Choroid plexus epithelial cell (primary cell): ENCODE measurements at regions not wholly inside any gene's neighbourhood (a gene's known extent, or its start where the extent isn't known, plus 50 kb on each side); places are given as distances from the start of the nearest gene placed in this dataset.

Source experiments
- DNase-seq: peaks from one replicate; pipeline ENCODE4 v3.0.0-alpha.2; 2010; ENCODE audit warnings: low read depth
- H3K4me3 ChIP-seq: 2 replicates; pipeline ENCODE4 v1.5.1; 2011; ENCODE audit warnings: low read depth, mild to moderate bottlenecking, control low read depth, low read length, moderate library complexity
- TF ChIP-seq, protein P1 (sequence below): conservative IDR thresholded peaks from 2 replicates; pipeline ENCODE4 v1.5.1; 2011; ENCODE audit warnings: low read depth, mild to moderate bottlenecking, control low read depth, inconsistent platforms, low read length, moderate library complexity

DNA sequence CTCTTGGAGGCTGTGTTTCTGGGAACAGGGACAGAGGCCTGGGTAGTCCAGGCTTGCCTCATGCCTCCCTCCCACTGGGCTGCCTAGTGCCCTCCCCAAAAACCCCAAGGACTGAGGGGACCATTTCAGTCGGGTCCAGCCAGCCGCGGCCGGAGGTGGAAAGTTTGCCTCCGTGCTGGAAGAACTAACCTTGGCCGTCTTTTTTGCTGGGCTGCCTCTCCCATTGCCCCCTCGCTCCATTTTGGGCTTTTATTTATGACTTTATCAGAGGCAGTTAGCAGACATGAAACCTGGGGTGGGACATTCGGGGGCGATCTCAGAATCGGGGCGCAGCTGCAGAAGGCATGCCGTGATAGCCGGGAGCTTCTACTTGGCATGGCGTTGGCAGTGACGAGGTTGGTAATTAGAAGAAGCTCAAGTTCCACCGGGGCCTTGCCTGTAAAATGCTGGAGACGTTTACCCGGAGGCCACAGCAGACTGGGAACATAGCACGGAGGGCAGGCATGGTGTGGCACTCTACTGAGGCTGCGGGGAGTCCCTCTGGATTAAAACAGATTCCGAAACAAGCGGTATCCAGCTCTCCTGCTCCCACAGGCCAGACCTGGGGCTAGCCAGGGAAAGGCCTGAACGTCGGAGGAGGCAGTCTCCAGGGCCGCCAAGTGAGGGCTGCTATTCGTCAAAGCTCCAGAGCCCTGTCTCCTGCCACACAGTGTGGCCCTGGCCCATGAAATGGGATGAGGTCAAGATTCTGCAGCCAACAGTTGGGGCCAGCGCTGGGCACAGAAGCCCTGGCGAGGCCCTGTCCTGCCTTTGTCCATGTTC lies 76.4 kb upstream of the PPARA start:
- DNase-seq, result peak; percentile 33
- TF ChIP-seq, protein P1, sequence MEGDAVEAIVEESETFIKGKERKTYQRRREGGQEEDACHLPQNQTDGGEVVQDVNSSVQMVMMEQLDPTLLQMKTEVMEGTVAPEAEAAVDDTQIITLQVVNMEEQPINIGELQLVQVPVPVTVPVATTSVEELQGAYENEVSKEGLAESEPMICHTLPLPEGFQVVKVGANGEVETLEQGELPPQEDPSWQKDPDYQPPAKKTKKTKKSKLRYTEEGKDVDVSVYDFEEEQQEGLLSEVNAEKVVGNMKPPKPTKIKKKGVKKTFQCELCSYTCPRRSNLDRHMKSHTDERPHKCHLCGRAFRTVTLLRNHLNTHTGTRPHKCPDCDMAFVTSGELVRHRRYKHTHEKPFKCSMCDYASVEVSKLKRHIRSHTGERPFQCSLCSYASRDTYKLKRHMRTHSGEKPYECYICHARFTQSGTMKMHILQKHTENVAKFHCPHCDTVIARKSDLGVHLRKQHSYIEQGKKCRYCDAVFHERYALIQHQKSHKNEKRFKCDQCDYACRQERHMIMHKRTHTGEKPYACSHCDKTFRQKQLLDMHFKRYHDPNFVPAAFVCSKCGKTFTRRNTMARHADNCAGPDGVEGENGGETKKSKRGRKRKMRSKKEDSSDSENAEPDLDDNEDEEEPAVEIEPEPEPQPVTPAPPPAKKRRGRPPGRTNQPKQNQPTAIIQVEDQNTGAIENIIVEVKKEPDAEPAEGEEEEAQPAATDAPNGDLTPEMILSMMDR, result no peak
- H3K4me3 ChIP-seq, result peak overlapping the region; percentile 95

DNA sequence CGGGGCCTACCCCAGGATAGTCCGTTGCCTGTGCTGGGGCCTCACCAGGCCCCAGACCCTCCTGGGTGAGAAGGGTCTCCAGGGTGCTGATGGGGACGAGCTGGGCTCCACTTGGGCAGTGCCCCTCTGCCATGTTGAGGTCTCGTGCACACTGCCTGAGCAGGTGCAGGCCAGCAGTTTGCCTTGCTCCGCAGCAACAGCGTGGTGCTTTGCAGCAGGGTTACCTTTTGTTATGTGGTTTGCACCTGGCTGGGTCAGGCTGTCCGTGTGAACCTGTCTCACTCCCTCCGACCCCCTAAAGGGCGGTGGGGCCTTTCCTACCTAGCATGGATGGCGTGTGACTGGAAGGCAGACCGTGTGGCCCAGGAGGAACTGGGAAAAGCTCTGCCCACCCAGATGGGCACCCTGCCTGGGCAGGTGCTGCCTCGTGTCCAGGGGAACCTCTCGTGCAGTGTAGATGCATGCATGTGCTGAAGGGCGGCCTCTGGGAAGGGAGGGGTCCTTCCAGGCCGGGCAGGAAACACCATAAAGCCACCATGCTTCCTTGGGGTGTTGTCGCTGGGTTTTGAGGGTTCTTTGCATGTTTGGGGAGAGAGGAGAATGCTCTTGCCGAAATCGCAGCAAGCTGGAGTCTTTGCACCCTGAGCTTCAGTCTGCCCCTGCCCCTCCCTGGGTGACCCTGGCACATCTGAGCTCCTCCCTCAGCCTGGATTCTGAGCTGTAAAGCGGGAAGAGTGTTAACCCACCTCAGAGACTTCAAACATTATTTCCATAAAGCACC lies 75.4 kb upstream of the PPARA start:
- DNase-seq, result no peak
- TF ChIP-seq, protein P1, result no peak
- H3K4me3 ChIP-seq, result peak overlapping the region; percentile 95

DNA sequence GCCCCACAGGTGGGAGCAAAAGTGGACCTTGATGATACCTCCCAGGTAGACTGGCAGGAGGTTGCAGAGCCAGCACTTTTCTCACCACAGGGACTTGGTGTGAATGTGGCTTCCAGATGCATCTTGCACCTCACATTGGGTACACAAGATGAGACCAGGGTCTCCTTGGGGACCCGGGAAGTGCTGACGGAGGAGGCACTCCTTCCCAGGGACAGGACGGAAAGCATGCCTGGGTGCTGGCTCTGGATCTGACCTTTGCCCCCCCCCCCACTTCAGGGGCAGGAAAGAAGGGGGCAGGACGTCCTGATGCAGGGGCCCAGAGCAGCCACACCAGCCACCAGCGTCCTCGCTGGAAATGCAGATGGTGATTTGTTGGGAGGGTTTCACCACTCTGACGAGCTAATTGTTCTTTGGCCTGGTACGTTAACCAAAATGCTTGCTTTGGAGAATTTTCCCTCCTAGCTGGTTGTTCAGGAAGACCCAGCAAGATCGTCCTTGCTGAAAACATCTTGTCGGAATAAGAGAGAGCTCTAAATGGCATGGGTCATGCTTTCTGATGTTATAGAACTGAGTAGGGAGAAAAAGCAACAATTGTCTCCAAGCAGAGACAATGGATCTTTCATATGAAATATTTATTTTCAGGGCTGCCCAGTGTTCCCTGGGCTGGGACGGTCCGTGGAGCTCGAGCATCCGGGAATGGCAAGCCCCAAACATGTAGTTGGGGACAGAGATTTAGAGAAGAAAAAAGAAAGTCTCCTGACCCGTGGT lies 74.4 kb upstream of the PPARA start:
- DNase-seq, result no peak
- TF ChIP-seq, protein P1, result no peak
- no peak overlapping the region for H3K4me3 ChIP-seq

DNA sequence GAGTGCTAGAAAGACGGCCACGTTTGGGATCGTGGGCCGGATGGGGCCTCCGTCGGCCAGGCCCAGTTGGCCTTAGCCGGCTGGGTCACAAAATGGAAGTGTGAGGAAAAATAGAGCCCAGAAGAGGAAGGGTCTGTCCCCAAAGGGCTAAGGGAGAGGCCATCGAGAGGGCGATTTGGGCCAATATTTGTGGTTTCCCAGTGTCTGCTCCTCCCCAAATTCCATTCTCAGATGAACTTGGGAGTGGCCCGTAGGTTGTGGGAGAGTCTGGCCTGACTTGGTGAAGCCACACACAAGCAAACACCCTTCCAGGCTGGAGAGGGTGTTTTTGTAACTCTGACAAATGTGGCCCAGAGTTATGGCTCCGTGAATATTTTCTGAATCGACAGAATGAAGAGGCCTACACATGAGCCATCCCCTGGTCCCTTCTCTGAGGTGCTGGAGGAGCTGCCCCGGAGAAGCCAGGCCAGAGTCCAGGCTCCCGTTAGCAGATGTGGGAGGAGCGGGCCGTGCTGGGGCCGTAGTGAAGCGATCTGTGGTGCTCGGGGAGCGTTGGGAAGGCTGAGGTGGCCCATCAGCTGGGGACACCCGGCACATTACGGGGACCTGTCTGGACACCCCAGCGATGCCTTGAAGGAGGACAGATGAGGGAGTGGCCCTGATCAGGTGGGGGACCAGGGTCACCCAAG lies 73.5 kb upstream of the PPARA start:
- peak; percentile 44 for DNase-seq
- H3K4me3 ChIP-seq, result peak overlapping the region; percentile 13
- TF ChIP-seq, protein P1, result no peak

DNA sequence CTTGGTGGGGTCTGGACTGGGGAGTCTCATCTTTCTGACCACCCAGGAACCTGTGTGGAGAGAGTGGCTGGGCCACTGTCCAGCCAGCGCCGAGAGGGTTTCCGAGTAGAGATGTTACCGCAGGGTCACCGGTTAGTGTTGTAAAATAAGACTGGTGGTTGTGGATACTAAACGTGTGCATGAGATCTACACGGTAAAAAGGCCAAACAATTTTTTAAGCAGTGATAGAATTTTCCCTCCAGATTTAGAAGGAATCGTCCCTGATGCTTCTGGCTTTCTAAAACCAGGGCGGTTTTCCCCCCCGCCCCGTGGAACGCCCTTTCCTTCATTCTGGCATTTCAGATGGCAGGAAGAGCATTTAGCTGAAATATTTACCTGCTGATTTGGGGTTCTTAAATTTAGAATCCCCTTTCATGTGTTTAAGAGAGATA lies 72.6 kb upstream of the PPARA start:
- no peak for DNase-seq
- H3K4me3 ChIP-seq, result no peak overlapping the region
- TF ChIP-seq, protein P1, result no peak
